HG03280 (cell line): ENCODE measurements at regions not wholly inside any gene's neighbourhood (a gene's known extent, or its start where the extent isn't known, plus 50 kb on each side); places are given as distances from the start of the nearest gene placed in this dataset.
"Not testable (repeated sequence)": the region's sequence is repeated elsewhere in the genome, so short reads cannot be mapped to it uniquely, and the experiment has no call there.

ENCODE experiments used
- ATAC-seq: cut with Tn5 transposase; IDR thresholded peaks from one replicate; pipeline ENCODE4 v1.9.1; 2021; ENCODE audit warnings: mild to moderate bottlenecking, moderate library complexity; ENCODE audit not compliant: unreplicated experiment

DNA sequence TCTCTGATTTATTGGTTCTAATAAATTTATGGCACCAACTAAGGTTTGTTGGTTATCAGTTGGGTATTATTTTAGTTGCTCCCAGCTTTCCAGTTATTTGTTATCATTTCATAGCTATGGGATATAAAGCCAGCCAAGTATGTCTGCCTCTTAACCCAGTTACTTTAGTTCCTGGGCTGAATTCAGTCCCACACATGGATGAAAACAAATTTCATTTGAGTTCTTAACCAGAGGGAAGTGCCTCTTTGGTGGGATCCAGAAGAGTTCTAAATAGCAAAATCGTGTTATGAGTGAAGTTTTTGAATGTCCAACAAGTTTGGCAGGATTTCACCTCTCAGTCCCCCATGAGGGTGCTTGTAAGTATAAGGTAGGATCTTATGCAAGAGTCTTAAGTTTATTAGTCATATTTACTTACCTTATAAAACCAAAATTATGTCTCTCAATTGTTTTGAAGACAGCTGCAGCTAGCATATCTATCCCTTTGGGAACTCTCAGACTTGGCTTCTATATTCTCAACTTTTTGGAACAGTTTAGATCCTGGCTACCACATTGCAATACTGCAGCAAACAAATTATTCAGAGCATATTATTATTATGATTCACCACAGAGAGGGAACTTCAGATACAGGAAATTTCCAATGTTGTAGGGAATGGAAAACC, 683.6 kb downstream of the BCKDHB start:
- no peak for ATAC-seq

GRCh38 chr6:80783271-80783670, 676.8 kb downstream of the BCKDHB start:
- ATAC-seq, result not testable (repeated sequence)

DNA sequence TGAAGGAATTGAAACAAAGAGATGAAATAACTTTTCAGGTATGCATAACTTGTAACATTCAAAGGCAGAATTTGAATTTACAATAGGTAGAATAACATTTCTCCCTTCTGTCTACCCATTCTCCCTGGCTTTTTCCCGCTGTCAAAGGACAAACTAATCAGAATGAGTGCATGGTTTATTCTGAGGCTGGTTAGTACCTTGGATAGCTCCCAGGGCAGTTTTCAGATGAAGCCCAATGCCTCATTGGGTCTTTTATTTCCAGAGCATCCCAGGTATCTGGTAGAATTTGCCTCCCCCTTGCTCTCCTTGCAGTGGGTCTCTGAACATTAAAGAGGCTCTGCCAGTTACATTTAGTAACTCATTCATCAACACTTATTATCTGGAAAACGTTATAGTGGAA, 665.5 kb downstream of the BCKDHB start:
- ATAC-seq, result no peak

GRCh38 chr6:80769106-80769505, 662.6 kb downstream of the BCKDHB start:
- ATAC-seq, result no peak

GRCh38 chr6:80767808-80768207, 661.3 kb downstream of the BCKDHB start:
- ATAC-seq, result no peak

DNA sequence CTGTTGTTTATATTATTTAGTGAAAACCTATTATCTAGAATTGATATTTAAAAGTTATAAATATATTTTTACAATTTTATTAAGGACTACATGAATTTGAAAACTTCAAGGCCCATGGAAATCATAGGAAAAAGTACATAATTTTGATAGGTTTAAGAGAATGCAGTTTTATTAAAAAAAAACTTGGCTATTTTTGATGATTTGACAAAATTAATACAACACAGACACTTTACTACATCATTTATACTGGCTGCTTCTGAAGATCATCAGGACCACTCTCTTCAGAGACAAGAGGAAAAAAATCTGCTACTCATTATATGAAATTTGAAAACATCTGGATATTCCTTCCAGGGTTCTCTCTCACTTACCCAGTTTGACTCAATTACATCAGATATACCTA, 637.7 kb downstream of the BCKDHB start:
- no peak for ATAC-seq

DNA sequence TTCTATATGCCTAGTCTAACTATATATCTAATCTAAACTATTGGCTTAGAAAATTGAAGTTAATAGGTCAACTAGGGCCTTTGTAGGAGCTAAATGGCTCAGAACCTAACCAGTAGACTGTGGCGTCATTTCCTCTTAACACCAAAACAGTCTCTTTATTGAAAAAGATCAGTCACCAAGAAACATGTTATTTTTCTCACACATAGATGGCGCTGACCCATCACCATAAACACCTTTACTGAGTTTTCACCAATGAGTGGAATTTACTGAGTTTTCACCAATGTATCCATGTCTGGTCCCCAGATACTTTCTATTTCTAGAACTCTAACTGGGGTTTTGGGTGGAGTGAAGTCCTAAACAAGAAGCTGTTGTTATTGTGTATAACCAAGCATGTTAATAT, 636.0 kb downstream of the BCKDHB start:
- ATAC-seq, result no peak

DNA sequence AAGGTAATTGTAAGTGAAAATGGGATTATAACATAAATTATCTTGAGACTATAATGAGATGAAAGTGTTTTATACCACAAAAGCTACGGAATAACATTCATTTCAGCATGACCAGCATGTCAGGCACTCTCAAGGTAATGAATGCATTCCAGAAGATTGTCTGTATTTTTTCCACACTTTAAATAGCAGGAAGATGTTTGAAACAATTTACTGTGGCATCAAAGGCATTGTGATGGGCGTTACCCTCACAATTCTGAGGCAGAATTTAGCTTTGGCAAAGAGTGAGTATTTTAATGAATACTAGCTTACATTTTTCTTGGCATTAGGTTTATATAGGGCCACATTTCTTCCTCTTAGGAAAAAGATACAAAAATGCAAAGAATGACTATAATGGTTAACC, 627.2 kb downstream of the BCKDHB start:
- no peak for ATAC-seq

- ATAC-seq, result no peak
These were observed 622.4 kb downstream of the BCKDHB start for GRCh38 chr6:80728830-80729229.

DNA sequence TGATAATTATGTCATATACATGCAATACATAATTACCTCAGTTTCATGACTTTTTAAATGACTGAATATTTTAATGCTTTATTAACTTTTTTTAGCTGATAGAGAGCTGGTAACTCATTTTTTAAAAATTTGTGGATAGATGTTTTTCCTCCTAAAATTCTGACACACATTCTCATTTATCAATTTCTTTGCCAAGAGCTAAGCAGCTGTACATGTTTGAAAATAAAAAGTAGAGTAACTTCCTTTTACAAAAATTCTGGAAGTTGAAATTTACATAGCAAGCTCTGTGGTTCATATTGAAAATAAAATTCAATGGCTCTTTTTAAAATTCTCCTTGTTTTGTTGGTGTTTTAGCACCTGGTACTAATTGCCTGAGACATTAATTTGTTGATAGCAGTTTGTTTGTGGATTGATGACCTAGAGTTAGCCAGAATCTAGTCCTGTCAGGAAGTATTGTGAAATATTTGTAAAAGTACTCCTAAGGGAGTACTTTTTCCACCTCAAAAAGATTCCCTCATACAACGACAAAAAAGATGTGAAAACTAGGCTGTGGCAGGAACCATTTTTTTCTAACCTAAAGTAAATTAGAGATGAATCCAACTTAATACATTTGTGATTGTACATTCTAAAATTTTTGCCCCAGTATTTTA, 621.8 kb downstream of the BCKDHB start:
- ATAC-seq, result no peak

- no peak for ATAC-seq
These were observed 618.9 kb downstream of the BCKDHB start for GRCh38 chr6:80725156-80725930.

DNA sequence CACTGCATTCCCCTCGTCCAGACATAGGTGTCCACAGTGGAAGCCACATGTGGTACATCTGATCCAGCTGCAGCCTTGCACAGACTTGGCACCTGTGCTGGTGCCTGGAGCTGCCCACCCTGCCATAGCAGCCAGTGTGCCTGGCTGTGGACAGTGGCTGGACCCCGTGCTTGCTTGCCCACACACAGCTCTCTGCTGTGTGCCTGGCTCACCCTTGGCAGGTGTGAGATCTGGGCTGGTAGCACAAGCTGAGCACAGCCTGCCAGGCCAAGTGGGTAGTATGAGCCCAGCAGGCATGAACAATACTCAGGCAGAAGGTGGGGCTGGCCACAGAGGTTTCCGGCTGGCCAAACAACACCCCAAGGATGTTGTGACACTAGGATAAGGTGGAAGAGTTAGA, 614.4 kb downstream of the BCKDHB start:
- no peak for ATAC-seq

- no peak for ATAC-seq
These were observed 608.0 kb downstream of the BCKDHB start for GRCh38 chr6:80714513-80714912.

GRCh38 chr6:80698459-80698858, 592.0 kb downstream of the BCKDHB start:
- ATAC-seq, result no peak

DNA sequence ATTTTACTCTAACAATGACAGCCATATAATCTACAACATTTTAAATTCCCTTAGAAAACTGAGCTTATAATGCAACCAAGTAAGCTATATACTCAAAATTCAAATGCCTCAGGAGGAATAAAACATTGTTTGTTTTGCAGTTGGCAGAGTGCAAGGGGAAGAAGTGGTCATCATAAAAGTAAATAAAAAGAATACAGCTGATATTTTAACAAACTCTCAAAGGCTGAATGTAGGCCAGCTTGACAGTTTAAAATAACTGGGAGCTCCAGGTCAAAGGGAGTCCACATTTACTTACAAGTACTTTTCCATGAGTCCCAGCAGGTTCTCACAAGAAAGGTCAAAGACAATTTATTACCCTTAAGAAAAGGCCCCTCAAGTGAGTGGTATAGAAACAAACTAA, 589.8 kb downstream of the BCKDHB start:
- ATAC-seq, result no peak

- ATAC-seq, result no peak
These were observed 584.2 kb downstream of the BCKDHB start for GRCh38 chr6:80690551-80691131.

DNA sequence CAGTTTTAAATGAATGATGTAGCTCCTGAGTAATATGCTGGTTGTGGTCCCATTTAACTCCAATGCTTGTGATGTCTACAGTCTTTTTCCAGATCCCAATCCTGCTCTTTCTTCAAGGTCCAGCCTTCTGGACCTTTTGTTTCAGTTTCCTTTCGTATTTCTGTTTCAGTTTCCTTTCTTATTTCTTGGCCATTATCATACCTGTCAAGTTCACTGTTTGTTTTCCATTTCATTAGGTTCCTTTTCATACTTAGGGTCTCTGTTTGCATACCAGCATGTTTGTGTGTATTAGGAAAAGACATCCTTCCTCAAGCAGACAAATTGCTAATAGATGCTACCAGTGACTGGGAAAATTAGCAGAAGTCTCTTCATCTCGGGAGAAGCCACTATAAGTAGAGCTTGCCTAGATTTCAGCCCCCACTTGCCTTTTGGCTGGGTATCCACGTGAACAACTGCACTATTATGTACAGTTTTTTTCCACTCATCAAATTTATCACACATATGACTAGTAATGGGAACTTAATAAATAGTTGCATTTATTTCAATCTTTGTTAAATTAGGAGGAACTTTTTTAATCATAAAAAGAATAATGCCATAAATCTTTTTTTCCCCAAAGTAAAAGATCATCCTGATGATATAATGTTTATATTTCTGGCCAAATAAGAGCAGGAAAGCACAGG, 583.4 kb downstream of the BCKDHB start:
- no peak for ATAC-seq

DNA sequence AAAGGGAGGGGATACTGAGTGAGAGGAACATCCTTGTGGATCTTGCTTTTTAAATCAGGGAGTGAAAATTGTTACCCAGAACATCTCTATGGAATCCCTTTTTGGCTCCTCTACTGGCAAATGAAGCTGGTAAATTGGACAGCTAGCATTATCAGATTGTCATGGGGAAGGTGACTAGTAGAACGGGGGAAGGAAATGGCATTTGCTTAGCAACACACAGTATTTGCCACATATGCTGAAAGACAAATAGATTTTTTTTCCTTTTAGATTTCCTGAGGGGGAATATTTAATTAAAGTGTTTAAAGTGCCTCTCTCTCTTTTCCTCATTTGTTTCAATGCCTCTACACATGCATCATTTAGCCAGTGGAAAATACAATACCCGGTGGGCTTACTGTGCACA, 573.5 kb downstream of the BCKDHB start:
- ATAC-seq, result no peak

DNA sequence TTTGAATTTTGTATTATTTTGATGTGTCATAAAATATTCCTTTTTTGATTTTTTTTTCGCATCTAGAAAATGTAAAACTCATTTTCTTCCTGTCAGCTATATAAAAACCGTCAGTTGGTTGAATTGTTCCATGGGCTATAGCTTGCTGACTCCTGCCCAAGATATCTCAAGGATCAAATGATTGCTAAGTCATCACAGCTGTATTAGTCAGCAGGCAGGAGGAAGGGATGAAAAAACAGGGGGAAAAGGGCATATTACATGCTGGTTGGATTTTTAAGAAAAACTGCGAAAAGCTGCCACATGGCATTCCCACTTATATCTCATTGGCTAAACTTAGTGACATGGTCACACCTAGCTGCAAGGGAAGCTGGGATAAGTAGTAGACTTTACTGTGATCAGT, 569.9 kb downstream of the BCKDHB start:
- ATAC-seq, result no peak

GRCh38 chr6:80674669-80675068, 568.2 kb downstream of the BCKDHB start:
- no peak for ATAC-seq

DNA sequence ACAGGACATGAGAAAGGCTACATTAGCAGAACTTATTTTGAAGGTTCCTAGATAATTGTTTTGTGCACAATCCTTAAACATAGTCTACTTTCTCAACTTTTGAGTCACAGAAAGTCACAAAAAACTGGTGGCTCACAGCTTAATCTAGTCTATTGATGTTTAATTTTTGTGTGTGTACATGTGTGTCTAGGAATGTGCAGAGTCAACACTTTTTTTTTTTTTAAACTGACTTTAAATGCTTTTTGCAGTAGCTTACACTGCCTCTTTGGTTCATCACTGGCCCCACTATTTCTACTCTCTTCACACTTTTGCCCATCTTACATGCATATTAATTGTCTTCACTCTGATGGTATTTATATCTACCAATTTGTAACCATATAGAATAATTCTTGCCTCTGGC, 566.9 kb downstream of the BCKDHB start:
- ATAC-seq, result no peak
